ENCODE measurements at regions not wholly inside any gene's neighbourhood (a gene's known extent, or its start where the extent isn't known, plus 50 kb on each side); places are given as distances from the start of the nearest gene placed in this dataset.

GRCh38 chr2:238562446-238562845, 135.7 kb downstream of the ASB1 start:
- no peak for DNase-seq

- DNase-seq: no peak
Measured at GRCh38 chr2:238563551-238563950, 136.8 kb downstream of the ASB1 start.

- no peak for DNase-seq
Measured at GRCh38 chr2:238564286-238564920, 137.7 kb downstream of the ASB1 start.

GRCh38 chr2:238565031-238565430, 138.3 kb downstream of the ASB1 start:
- no peak for DNase-seq

GRCh38 chr2:238566001-238566645, 139.4 kb downstream of the ASB1 start:
- no peak for DNase-seq

- DNase-seq: no peak
Measured at GRCh38 chr2:238567067-238567855, 140.5 kb downstream of the ASB1 start.

- DNase-seq: no peak
Measured at GRCh38 chr2:238567996-238568395, 141.3 kb downstream of the ASB1 start.

- no peak for DNase-seq
Measured at GRCh38 chr2:238568455-238569440, 142.0 kb downstream of the ASB1 start.

- no peak for DNase-seq
Measured at GRCh38 chr2:238569507-238570195, 142.9 kb downstream of the ASB1 start.

- no peak for DNase-seq
Measured at GRCh38 chr2:238570391-238570790, 143.7 kb downstream of the ASB1 start.

GRCh38 chr2:238570926-238571325, 144.2 kb downstream of the ASB1 start:
- no peak for DNase-seq

GRCh38 chr2:238571661-238572372, 145.1 kb downstream of the ASB1 start:
- DNase-seq: no peak

- DNase-seq: peak; percentile 17 to 31
Measured at GRCh38 chr2:238573065-238573778, 146.5 kb downstream of the ASB1 start.

- DNase-seq: no peak
Measured at GRCh38 chr2:238573916-238574315, 147.2 kb downstream of the ASB1 start.

- no peak for DNase-seq
Measured at GRCh38 chr2:238574490-238575271, 148.0 kb downstream of the ASB1 start.

GRCh38 chr2:238576674-238577073, 149.9 kb downstream of the ASB1 start:
- DNase-seq: no peak

GRCh38 chr2:238578256-238578655, 151.5 kb downstream of the ASB1 start:
- DNase-seq: no peak

- no peak for DNase-seq
Measured at GRCh38 chr2:238580486-238580885, 153.8 kb downstream of the ASB1 start.

- no peak for DNase-seq
Measured at GRCh38 chr2:238581126-238581525, 154.4 kb downstream of the ASB1 start.

- no peak for DNase-seq
Measured at GRCh38 chr2:238582159-238582558, 155.4 kb downstream of the ASB1 start.
